HG02938 (cell line): ENCODE measurements at regions not wholly inside any gene's neighbourhood (a gene's known extent, or its start where the extent isn't known, plus 50 kb on each side); places are given as distances from the start of the nearest gene placed in this dataset.

Experiments
- ATAC-seq: cut with Tn5 transposase; IDR thresholded peaks from one replicate; pipeline ENCODE4 v1.9.1; 2021; ENCODE audit warnings: mild to moderate bottlenecking, moderate library complexity; ENCODE audit not compliant: unreplicated experiment

DNA sequence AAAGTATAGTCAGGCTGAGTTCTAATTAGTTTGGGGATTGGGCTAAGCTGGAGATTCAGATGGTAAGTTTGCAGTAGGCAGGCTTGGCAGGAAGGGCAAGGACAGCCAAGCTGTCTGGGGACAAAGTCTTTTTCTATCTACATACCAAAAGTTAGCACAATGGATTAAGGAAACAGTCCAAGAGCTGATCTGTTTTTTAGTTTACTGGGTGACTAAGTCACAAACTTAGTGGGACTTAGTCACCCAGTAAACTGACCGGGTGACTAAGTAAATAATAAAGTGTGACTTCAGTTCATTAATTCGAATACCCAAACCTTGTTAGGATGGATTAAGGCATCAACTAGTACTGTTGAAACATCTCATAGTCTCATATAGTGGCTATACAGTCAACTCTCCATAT, 1386.0 kb upstream of the CELF4 start:
- ATAC-seq = no peak

DNA sequence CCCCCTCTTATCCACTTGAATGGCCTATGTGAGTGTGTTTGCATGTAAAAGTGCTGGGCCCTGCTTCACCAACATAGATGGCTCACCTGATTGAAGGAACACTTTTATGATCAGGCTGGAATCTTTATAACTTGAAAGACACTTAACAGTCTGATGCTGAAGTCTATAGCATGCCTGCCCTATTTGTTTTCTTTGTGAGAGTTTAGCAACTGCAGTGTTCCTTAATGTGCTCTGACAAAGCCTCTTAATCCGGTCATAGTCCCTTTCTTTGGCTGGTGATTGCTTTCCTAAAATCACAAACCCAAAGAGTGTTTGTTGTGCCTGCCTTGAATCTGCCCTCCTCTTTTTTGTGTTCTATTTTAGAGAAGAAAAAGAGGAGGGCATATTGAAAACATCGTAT, 1382.8 kb upstream of the CELF4 start:
- no peak for ATAC-seq

- ATAC-seq = no peak
These were observed 1378.9 kb upstream of the CELF4 start for GRCh38 chr18:38944446-38945024.

- no peak for ATAC-seq
These were observed 1376.3 kb upstream of the CELF4 start for GRCh38 chr18:38941711-38942561.

GRCh38 chr18:38940863-38941531, 1375.4 kb upstream of the CELF4 start:
- peak; percentile 82 for ATAC-seq

DNA sequence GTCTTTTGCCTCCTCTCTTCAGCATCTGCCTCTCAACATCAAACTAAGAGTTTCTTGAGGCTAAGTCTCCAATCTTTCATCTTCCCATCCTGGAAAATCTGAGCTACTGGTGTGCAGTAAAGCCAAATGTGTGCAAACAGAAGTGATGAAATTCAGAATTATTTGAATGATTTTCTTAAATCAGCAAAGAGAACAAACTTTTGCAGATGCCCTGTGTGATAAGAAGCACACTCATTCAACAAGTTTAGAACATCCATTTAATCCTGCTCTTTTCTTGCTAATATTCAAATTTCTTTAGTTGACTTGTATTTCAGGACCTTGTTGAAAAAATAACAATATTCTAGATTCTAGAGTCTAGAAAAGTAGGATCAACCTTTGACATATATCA, 1374.9 kb upstream of the CELF4 start:
- peak; percentile 26 for ATAC-seq

GRCh38 chr18:38933910-38934510, 1368.4 kb upstream of the CELF4 start:
- peak; percentile 89 for ATAC-seq

DNA sequence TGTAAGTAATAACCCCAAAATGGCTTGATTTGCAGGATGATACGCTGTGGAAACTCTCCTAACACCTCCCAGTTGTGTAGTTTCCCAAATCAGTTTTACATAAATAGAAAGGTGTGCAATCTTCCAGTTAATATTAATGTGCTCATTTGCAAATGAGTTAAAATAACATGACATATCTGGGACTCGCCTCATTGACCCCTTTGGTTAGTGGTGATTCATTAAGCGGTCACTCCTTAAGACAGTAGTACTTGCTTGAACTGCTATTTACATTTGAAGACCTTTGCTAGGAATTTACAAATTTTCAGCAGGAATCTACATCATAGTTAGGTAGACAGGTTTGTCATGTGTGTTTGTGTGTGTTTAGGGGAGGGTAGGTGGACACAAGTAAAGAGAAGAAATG, 1367.7 kb upstream of the CELF4 start:
- ATAC-seq = no peak

DNA sequence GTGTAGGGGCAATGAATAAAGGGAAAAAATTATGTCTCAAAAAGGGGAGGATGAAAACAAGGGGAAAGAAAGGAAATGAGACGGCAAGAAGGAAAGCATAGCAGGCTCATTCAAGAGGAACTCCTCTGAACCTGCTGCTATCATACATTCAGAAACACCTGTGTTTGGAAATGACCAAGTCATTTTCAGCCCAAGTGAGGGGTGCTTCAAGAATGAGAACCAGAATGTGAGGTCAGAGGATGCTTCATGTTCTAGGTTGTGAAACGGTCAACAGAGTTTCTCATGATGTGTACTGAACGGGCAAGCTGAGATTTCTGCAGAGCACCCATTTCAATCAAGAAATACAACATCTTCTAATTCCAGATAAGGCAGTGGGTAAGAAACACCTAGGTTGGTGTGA, 1367.2 kb upstream of the CELF4 start:
- ATAC-seq = peak; percentile 35

GRCh38 chr18:38931754-38932050, 1366.1 kb upstream of the CELF4 start:
- no peak for ATAC-seq

- no peak for ATAC-seq
These were observed 1365.5 kb upstream of the CELF4 start for GRCh38 chr18:38930881-38931753.

GRCh38 chr18:38923540-38923939, 1357.9 kb upstream of the CELF4 start:
- ATAC-seq = no peak

DNA sequence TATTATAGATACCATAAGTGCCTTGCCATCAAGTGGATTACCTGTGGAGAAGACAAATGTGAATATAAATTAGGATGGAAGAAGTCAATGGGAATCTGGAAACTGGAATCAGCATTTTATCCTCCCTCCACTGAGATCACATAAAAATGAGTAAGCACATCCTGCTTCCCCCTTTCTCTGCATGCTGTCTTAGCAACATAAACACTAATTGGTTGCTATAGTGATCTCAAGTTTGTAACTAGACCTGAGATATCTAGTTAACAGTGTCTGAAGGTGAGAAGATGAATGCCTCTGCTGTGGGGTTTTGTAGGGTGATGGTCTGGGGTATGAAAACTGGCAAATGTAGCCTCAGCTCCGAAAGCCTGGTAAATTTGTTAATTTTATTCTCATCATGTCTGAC, 1357.5 kb upstream of the CELF4 start:
- no peak for ATAC-seq

DNA sequence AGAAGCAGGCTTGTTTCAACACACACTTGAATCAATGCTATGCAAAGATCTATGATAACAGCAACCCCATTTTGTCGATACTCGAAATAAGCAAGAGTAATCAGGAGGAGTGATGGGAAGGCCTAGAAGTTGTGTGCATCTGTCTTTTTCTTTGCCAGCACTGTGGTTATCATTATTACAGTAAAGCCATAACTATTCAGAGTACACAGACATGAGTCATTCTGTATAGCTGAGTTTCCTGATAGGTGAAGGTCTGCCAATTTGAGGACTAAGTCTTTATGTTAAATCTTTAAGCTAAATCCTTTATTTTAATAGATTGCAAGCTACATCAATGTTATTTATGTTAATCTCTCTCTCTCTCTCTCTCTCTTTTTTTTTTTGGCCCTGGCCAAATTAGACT, 1344.4 kb upstream of the CELF4 start:
- ATAC-seq = no peak

- no peak for ATAC-seq
These were observed 1337.2 kb upstream of the CELF4 start for GRCh38 chr18:38902796-38903195.

- ATAC-seq = no peak
These were observed 1334.8 kb upstream of the CELF4 start for GRCh38 chr18:38900445-38900844.

DNA sequence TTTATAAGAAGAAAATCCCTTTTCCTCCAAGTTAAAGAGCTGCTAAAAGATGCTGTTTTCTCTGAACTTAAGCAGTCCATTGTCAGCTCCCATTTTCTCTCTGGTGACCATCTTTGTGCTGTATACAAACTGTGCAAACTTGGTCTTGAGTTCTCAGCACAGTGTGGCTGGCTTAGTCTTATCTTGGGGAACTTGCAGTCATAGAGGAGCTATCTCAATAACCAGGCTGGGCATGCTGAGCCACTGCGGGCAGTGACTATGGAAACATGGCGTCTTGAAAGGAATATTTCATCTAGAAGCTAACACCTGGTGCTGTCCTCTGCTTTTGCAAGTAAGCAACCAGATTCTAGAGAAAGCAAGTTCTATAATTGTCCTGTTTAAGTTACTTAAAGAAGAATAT, 1334.4 kb upstream of the CELF4 start:
- no peak for ATAC-seq

- ATAC-seq = no peak
These were observed 1333.7 kb upstream of the CELF4 start for GRCh38 chr18:38899252-38899651.

DNA sequence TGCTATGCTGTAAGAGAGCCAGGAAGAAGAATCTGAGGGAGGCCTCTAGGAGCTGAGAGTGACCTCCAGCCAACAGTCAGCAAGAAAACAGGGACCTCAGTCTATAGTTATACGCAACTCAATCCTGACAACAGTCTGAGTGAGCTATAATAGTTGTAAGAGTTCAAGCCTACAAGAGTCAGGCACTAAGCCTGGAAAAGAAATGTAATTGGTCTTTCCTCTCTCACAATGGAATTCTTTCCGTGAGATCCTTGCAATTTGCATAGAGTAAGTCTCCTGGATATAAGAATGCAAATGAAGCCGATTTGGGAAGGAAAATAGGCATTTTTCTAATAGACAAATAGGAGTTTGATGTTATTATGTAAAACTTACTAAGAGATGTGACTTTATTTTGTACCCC, 1332.6 kb upstream of the CELF4 start:
- no peak for ATAC-seq

GRCh38 chr18:38895560-38895959, 1330.0 kb upstream of the CELF4 start:
- no peak for ATAC-seq

- no peak for ATAC-seq
These were observed 1322.0 kb upstream of the CELF4 start for GRCh38 chr18:38887671-38888020.
